ENCODE measurements at regions not wholly inside any gene's neighbourhood (a gene's known extent, or its start where the extent isn't known, plus 50 kb on each side); places are given as distances from the start of the nearest gene placed in this dataset.
"Not testable (repeated sequence)": the region's sequence is repeated elsewhere in the genome, so short reads cannot be mapped to it uniquely, and the experiment has no call there.

DNA sequence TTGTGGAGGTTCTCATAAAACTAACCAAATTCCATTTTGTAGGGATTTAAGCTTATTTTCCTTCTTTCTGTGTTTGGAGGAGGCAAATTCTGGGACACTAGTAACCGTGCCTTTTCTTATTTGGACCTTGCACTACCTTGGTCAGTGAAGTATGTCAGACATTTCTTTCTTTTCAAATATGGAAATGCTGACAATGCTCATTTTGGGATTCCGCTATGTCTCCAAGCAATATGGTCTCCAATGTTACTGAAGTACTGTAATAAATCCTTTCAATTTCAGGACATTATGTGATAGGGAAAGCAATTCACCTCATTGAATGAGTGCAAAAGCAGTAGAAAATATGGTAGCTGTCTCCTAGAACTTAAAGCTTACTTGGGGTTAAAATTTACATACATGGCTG is 372.3 kb downstream of the HLX start:
- DNase-seq (ENCODE audit: low read depth in 2 of 2): no peak

DNA sequence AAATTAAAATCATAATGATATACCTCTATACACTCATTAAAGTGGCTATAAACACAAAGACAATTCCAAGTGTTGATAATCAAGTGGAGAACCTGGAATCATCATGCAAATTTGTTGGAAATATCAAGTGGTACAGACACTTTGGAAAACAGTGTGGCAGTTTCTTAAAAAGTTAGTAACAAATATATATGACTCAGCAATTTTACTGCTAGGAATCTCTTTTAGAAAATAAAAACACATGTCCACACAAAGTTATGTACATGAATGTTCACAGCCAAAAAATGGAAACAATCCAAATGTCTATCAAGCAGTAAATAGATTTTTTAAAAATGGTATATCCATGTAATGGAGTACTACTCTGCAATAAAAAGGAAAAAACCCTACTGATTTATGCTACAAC is 375.6 kb downstream of the HLX start:
- DNase-seq (ENCODE audit: low read depth in 2 of 2): no peak

DNA sequence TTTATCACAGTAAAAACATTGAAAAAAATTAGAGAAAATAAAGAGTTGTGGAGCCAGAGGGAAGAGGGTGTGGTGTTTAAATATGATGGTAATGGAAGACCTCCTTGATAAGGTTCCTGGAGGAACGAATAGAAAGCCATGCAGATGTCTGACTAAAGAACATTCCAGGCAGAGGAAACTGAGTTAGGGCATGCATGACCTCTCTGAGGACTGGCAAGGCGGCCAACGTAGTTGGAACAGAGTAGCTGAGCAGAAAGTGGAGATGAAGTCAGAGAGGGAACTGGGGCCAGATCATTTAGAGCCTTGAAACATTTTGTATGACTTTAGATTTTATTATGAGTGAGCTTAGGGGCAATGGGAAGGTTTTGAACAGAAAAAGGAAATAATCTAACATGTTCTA is 377.5 kb downstream of the HLX start:
- no peak for DNase-seq (ENCODE audit: low read depth in 2 of 2)

DNA sequence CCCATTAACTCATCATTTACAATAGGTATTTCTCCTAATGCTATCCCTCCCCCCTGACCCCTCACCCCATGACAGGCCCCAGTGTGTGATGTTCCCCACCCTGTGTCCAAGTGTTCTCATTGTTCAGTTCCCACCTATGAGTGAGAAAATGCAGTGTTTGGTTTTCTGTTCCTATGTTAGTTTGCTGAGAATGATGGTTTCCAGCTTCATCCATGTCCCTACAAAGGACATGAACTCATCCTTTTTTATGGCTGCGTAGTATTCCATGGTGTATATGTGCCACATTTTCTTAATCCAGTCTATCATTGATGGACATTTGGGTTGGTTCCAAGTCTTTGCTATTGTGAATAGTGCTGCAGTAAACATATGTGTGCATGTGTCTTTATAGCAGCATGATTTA is 378.3 kb downstream of the HLX start:
- DNase-seq (ENCODE audit: low read depth in 2 of 2): not testable (repeated sequence)

DNA sequence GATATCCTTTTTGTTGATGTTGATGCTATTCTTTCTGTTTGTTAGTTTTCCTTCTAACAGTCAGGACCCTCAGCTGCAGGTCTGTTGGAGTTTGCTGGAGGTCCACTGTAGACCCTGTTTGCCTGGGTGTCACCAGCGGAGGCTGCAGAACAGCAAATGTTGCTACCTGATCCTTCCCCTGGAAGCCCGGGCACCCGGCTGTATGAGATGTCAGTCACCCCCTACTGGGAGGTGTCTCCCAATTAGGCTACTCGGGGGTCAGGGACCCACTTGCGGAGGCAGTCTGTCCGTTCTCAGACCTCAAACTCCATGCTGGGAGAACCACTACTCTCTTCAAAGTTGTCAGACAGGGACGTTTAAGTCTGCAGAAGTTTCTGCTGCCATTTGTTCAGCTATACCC is 383.4 kb downstream of the HLX start:
- DNase-seq (ENCODE audit: low read depth in 2 of 2): not testable (repeated sequence)

DNA sequence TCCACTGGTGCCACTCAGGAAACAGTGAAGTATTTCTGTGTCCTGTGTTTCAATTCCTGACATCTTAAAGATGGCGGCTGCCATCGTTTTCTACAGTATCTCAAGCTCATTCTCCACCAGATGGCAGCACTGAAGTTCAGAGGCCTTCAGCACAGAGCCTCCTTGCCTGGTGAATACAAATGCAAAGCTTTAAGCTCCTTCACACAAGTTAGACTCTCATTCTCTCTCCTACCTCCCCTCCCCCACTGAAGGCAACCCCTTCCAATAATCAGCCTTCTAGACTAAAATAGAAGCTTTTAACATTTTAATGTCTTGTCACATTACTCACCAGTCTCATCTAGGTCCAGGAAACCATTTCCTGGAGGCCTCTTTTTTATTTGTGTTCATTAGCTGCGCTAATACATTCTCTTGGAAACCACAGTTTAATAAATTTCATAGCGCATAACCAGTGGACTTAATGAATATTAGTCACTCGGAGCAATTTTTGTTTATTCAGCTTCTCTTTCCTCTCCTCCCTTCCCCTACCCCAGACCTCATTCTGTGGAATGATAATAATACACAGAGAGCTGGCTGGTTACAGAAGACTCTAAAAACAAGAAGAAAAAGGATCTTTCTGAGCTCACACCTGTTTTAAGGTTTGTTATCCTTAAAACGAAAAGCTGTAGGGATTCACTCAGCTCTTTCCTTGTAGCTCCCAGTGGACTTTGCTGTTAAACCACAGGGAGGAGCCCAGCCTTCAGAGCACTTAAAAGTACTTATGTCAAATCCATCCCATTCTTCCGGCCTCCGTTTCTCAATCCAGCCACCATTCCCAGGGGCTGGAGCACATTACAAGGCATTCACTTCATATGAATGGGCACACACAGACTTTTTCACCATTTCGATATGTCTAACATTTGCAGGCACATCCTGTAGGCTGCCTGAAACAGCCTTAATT is 384.9 kb downstream of the HLX start:
- peak in 1 of 2 experiments; percentile 11 for DNase-seq (ENCODE audit: low read depth in 2 of 2)

DNA sequence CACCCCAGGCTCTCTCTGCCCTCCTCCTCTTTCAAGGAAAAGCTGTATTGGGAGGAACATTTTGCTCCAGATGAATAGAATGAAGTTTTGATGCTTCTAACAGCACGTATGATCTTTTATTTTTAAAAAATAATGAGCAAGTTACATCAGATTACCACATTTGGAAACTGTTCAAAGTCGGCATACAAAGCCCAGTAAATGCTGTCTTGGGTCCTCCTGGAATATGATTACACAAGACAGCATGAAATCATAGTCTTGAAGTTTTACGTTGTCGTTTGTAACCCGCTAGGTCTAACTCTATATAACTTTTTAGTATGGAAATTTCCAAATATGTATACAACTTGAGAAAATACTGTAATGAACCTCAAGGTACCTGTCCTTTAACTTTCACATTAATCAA is 385.6 kb downstream of the HLX start:
- DNase-seq (ENCODE audit: low read depth in 2 of 2): no peak

DNA sequence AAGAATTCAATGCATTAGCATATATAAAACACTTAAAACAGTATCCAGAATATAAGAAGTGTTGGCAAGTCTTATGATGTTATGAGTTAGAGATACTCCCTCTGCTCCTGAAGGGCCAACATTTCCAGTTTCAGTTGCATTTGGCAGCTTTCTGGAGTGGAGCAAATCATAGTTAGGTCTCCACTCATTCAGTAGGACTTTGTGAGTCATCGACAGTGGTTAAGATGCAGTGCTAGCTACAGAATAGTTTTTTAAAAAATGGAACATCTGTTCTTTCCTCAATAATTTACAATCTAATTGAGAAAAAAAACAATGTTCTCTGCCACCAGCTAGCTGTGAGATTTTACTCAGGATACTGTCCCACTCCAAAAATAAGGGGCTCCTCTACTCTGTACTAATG is 389.1 kb downstream of the HLX start:
- DNase-seq (ENCODE audit: low read depth in 2 of 2): no peak

DNA sequence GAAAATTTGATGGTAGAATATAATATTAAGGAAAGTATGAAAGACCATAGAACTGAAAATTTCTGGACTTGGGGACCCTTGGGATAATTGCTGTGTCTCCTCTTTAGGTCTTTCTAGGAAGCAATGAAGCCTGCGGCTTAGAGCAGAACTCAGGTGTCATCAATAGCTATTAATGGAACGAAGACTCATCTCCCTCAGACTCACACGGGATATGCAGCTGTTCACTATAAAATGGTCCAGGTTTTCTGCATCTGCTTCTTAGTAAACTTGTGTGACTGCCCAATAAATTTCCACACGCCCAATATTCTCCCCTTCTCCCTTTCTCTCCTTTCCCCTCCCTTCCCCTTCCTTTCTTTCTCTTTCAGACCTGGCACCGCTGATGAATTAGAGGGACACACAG is 392.5 kb downstream of the HLX start:
- no peak for DNase-seq (ENCODE audit: low read depth in 2 of 2)

DNA sequence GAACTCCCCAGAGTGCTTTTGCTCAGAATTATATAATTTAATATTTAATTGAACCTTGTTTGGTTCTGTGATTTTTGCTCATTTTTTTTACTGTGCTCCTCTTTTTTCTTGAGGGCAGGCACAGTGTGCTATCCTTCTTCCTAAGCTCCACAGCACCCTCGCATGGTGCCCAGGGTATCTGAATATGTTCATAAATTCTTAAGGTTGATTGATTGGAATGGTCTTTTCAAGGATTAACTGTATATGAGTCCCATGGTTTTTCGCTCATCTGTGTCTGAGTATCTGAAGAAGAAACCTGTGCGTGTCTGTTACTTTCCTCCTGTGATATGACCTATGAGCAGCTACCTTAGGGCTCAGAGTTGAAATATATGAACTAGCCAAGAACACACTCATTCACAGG is 393.7 kb downstream of the HLX start:
- no peak for DNase-seq (ENCODE audit: low read depth in 2 of 2)

DNA sequence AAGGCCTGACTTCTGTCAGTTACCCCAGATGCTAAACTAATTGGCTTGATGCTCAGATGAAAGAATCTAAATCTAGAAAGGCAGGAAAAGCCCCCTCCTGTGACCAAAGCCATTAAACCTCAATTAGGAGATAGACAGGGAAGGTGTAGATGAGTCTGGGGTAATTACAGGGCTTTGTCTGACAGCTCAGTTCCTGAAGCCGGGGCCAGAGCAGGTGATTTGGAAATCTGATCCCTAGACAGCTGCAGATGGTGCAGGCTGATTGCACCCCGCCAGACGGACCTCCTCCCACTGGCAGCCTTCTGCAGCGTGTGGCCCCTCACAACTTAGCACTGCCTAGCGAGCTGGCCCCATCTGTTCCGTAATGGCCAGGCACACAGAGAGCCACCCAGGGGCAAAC is 395.1 kb downstream of the HLX start:
- DNase-seq (ENCODE audit: low read depth in 2 of 2): no peak

DNA sequence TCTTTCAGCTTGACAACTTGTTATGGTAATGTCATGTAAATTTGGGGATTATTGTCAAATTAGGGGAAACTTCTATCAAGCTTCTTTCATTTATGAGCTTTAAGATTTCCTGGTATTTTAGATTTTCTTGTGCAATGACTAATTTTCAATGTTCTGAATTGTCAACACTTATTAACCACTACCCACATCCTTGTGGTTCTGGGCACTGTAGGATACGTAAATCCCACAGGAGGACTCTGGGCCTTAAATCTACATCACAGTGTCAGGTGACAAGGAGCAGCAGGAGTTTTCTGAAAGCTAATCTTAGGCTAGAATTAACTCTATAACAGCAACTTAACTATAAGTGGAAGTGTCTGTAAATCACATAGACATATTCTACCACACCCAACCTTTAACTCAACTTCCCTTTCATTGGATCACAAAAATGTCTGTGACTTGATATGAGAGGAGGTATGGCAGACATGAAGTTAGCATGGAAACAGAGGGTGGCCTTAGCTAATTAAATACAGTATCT is 397.7 kb downstream of the HLX start:
- DNase-seq (ENCODE audit: low read depth in 2 of 2): no peak

DNA sequence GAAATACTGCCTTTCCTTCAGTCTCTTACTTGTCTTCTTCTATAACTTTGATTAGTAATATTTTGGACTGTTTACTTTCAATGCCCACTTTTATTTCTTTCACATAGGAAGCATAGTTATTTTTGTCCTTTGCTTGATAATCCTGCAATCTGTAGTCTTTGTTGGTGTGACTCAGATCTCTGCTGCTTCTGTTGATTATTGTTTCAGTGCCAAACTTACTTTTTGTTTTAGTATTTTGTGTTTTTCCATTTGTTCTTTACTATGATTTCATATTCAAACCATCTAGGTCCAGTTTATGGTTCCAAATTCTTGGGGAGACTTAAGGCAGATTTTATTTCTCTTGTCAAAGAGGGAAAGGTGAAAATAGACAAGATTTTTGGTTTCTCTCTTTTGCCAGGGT is 399.9 kb downstream of the HLX start:
- no peak for DNase-seq (ENCODE audit: low read depth in 2 of 2)

DNA sequence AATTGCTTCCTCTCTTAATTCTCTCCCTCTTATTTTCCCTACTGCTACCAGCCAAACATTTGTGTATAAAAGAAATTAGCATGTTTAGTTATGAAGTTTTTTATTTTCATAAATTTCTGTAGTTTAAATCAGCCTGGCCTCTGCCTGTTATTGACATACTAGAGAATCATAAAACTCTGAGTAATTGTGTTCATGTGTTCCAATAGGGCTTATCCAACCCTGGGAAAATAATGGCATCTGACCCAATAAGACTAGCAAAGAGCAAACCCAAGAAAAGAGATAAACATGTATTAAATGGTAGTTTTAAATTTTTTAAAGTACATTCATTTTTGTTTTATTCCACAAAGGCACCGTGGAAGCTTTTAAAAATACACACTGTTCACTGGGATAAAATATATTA is 404.3 kb downstream of the HLX start:
- no peak for DNase-seq (ENCODE audit: low read depth in 2 of 2)

DNA sequence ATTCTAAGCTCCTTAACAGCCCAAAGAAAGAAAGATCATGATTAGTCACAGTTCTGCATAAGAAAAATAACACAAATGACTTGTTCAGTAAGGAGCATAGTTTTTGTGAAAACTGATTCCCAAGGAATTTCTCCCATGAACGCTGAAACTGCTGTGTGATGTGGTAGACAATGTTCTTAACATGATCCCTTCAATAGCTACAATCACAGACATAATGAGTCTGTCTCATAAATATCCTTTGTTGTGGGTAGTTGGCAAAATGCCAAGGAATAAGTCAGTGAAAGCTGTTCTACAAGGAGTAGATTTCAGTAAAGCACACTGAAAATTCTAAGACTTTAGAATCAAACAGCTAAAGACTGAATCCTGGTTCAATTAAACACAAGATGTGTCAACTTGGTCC is 404.8 kb downstream of the HLX start:
- DNase-seq (ENCODE audit: low read depth in 2 of 2): no peak

DNA sequence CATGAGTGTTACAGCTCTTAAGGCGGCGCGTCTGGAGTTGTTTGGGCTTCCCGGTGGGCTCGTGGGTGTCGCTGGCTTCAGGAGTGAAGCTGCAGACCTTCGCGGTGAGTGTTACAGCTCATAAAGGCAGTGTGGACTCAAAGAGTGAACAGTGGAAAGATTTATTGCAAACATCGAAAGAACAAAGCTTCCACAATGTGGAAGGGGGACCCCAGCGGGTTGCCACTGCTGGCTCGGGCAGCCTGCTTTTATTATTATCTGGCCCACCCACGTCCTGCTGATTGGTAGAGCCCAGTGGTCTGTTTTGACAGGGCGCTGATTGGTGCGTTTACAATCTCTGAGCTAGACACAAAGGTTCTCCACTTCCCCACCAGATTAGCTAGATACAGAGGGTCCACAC is 405.7 kb downstream of the HLX start:
- DNase-seq (ENCODE audit: low read depth in 2 of 2): not testable (repeated sequence)

DNA sequence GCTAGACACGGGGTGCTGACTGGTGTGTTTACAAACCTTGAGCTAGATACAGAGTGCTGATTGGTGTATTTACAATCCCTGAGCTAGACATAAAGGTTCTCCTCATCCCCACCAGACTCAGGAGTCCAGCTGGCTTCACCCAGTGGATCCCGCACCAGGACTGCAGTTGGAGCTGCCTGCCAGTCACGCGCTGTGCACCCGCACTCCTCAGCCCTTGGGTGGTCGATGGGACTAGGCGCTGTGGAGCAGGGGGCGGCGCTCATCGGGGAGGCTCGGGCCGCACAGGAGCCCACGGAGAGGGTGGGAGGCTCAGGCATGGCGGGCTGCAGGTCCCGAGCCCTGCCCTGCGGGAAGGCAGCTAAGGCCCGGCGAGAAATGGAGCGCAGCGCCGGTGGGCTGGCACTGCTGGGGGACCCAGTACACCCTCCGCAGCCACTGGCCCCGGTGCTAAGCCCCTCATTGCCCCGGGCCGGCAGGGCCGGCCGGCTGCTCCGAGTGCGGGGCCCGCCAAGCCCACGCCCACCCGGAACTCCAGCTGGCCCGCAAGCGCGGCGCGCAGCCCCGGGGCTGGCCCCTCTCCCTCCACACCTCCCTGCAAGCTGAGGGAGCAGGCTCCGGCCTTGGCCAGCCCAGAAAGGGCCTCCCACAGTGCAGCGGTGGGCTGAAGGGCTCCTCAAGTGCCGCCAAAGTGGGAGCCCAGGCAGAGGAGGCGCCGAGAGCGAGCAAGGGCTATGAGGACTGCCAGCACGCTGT is 406.4 kb downstream of the HLX start:
- DNase-seq (ENCODE audit: low read depth in 2 of 2): not testable (repeated sequence)

DNA sequence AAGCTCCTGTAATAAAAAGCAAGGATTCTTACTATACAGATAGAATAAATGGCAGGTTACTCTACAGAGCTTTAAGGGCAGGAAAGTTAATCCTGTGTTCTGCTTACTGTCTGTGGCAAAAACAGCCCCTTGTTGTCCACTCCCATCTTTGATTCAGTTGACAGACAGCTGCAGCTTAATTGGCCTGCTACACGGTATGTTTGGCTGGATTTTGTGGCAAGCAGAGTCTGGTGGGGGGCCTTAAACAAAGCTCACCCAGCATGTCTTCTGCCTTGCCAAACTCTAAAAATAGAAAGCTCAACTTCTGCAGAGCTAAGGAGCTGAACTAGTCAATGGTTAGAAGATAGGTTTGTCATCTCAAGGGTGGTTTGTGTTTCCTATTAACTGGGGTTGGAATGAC is 407.2 kb downstream of the HLX start:
- no peak for DNase-seq (ENCODE audit: low read depth in 2 of 2)

DNA sequence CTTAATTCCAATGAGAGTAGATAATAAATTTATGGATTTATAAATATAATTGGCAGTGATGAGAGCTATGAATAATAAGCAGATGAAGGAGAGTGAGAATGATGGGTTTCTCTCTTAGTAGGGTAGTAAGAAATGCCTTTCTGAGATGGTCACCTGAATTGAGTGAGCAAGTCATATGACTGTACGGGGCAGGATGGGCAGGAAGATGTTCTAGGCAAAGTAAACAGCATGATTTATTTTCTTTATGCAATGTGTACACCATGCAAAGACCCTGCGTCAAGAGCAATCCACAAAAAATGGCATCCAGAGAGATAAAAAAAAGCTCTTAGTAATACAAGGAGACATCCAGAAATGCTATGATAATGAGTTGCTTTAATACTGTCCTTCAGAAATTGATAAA is 409.9 kb downstream of the HLX start:
- DNase-seq (ENCODE audit: low read depth in 2 of 2): no peak

DNA sequence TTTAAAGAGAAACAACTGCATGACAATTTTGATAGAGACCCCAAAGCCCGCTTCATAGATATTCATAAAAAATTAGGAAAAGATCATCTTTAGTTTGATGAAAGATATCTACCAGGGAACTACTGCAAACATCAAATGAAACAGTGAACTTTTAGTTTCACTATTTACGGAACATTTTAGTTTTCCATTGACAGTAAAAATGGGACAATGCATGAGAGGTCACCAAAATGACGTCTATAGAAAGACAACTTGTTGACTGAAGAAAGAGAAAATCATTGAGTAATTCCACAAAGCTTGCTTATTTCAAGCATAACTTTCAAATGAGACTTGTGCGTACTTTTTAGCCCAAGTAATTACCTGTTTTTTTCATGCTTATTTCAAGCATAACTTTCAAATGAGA is 411.4 kb downstream of the HLX start:
- no peak for DNase-seq (ENCODE audit: low read depth in 2 of 2)

DNA sequence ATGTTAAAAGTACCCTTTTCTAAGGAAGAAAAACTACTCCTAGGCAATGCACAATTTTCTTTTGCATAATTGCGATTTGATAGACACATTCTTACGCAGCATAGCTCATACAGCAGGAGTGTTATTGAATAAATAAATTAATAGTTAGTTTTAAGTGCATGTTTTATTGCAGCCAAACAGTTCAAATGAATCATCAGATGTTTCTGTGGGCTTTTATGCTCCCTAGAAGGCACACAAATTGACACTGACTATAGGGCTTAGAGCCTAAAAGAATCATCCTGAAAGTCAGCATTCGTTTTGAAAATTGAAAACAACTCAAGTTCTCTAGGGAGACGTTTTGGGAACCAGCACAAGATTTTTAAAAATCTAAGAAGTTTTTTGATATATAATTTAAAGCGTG is 411.9 kb downstream of the HLX start:
- no peak for DNase-seq (ENCODE audit: low read depth in 2 of 2)

DNA sequence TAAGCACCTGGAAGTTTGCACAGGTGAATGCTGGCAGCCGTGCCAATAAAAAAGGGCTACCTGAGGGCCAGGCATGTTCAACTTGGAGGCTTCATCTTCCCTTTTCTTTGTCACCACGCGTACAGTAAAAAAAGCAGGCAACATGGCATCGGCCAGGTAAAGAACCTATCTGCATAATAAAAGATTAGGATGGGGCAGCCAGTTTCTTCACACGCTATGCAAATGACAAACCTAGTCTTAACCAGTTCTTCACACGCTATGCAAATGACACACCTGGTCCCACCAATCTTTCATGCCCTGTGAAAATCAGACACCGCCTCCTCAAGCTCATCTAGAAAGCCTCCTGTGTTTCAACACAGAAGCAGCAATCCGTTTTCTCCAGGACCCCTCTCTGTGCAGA is 413.4 kb downstream of the HLX start:
- DNase-seq (ENCODE audit: low read depth in 2 of 2): no peak

DNA sequence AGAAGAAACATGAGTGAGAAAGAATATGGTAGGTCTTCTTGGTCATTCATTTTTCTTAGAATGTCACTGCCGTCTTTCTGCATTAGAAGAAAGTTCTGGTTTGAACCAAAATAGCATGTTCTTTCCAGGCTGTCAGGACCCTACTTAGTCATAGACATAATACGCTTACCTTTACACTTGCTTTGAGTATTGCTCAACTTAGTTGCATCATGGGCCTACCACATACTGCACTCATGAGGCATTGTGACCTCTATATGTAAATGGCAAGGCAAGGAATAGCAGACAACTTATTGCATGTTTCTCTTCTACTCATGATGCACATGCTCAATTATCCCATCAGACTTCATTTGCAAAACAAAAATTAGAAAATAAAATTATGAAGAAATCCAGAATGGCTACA is 415.0 kb downstream of the HLX start:
- no peak for DNase-seq (ENCODE audit: low read depth in 2 of 2)

Measured in stimulated activated CD4-positive, alpha-beta T cell treated with anti-CD3 and anti-CD28 coated beads, Interleukin-12 subunit alpha, Interleukin-12 subunit beta, amount 100 ng/mL, for 24 hours (primary cell).